NT2/D1 (cell line): ENCODE measurements at regions not wholly inside any gene's neighbourhood (a gene's known extent, or its start where the extent isn't known, plus 50 kb on each side); places are given as distances from the start of the nearest gene placed in this dataset.
"Not testable (repeated sequence)": the region's sequence is repeated elsewhere in the genome, so short reads cannot be mapped to it uniquely, and the experiment has no call there.

ENCODE experiments used
- DNase-seq: peaks from one replicate; pipeline ENCODE4 v3.0.0-alpha.2; 2011; ENCODE audit warnings: low read depth, low spot score
- H3K27me3 ChIP-seq: 2 replicates; pipeline ENCODE4 v1.6.0; 2011; ENCODE audit warnings: mild to moderate bottlenecking; ENCODE audit not compliant: insufficient read length, insufficient read depth
- H3K36me3 ChIP-seq: 2 replicates; pipeline ENCODE4 v1.6.1; 2011; ENCODE audit warnings: mild to moderate bottlenecking, low read length, mixed read lengths; ENCODE audit not compliant: insufficient read depth, insufficient read length
- H3K4me1 ChIP-seq: 2 replicates; pipeline ENCODE4 v1.5.1; 2011; ENCODE audit not compliant: insufficient read depth, insufficient read length
- H3K4me3 ChIP-seq: 2 replicates; pipeline ENCODE4 v1.5.1; 2011; ENCODE audit warnings: low read depth; ENCODE audit not compliant: insufficient read length
- H3K9ac ChIP-seq: 2 replicates; pipeline ENCODE4 v1.6.0; 2011; ENCODE audit warnings: low read depth; ENCODE audit not compliant: insufficient read length
- H3K9me3 ChIP-seq: 2 replicates; pipeline ENCODE4 v1.5.1; 2011; ENCODE audit warnings: mild to moderate bottlenecking, low read length; ENCODE audit not compliant: insufficient read depth
- SUZ12 ChIP-seq: IDR thresholded peaks from 2 replicates; pipeline ENCODE4 v1.6.1; 2011; ENCODE audit not compliant: insufficient read length, insufficient read depth; ENCODE audit errors: extremely low read depth
- YY1 ChIP-seq: IDR thresholded peaks from 2 replicates; pipeline ENCODE4 v1.6.1; 2011; ENCODE audit not compliant: insufficient read length, insufficient read depth
- ZNF274 ChIP-seq: IDR thresholded peaks from 2 replicates; pipeline ENCODE4 v1.6.1; 2011; ENCODE audit warnings: mild to moderate bottlenecking, low read depth, low read length

DNA sequence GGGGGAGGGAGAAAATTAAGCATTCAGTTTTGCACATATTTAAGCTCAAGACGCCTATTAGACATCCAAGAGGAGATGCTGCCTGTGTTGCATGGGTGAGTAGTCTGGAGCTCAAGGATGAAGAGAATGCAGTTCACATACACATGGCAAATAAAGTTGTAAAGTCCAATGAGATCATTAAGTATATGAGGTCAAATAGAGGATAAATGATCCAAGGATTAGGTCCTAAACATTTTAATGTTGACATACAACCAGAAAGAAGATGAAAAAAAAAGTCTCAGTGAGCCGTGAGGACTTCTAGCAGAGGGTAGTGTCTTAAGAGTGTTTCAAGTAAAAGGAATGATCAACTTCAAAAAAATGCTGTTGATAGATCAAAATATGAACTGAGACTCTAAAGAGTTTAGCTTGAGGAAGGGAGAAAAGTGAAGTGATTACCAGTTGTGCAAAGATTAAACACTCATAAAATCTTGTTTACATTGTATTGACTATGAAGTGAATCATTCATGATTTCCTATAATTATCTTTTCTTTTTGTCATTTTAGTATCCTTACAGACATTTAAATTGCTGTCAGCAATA is 251.8 kb downstream of the ZNF608 start:
- no peak for DNase-seq
- Histone ChIP-seq H3K27me3 (no peaks in the 10 kb centered on the region), H3K4me1 (no peaks in the 10 kb centered on the region), H3K9me3 (no peaks in the 10 kb centered on the region), H3K36me3 (no peaks in the 10 kb centered on the region), H3K9ac (no peak overlapping the region), H3K4me3 (no peak overlapping the region)
- TF ChIP-seq YY1 (no peak), ZNF274 (no peak), SUZ12 (no peak)

DNA sequence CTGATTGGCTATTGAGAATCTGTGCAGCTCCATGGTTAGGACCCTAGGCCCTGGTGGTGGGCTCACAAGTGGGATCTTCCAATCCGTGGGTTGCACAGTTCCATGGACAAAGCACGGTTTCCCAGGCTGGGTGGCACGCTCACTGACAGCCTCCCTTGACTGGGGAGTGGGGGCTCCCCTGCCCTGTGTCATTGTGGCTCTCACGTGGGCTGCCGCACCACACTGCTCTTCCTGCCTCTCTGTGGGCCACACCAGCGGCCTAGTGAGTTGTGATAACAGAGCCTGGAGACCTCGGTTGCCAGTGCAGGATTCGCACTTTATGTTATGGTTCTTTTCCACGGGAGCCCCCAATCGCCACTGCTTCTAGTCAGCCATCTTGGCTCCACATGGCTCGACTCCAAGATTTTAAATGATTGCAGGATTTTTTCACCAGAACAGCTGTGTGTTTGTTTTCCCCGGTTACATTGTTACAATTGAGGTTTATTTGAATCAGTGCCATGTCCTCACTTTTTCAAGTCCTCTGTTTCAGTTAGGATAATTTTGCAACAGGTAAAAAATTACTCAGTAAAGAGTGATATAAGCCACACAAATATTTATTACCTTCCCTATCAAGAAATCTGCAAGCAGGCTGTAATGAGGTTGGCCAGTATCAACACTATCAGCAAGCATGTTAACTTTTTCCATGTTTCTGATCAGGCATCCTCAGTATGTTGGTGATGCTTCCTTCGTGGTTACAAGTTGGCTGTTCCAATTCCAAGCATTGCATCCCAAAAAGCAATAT is 253.8 kb downstream of the ZNF608 start:
- Histone ChIP-seq H3K4me1 (no peaks in the 10 kb centered on the region), H3K4me3 (no peak overlapping the region), H3K36me3 (no peaks in the 10 kb centered on the region), H3K27me3 (no peaks in the 10 kb centered on the region), H3K9me3 (no peaks in the 10 kb centered on the region), H3K9ac (no peak overlapping the region)
- no peak for DNase-seq
- TF ChIP-seq ZNF274 (no peak), SUZ12 (no peak), YY1 (no peak)

DNA sequence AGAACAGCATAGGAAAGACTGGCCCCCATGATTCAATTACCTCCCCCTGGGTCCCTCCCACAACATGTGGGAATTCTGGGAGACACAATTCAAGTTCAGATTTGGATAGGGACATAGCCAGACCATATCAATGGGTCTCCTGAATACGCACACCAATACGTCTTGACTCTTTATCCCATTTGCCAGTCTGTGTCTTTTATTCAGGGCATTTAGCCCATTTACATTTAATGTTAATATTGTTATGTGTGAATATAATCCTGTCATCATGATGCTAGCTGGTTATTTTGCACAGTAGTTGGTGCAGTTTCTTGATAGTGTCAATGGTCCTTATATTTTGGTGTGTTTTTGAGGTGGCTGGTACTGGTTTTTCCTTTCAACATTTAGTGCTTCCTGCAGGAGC is 256.1 kb downstream of the ZNF608 start:
- not testable (repeated sequence) for H3K9me3 ChIP-seq, H3K4me3 ChIP-seq, H3K36me3 ChIP-seq, DNase-seq, H3K27me3 ChIP-seq, H3K9ac ChIP-seq, H3K4me1 ChIP-seq

DNA sequence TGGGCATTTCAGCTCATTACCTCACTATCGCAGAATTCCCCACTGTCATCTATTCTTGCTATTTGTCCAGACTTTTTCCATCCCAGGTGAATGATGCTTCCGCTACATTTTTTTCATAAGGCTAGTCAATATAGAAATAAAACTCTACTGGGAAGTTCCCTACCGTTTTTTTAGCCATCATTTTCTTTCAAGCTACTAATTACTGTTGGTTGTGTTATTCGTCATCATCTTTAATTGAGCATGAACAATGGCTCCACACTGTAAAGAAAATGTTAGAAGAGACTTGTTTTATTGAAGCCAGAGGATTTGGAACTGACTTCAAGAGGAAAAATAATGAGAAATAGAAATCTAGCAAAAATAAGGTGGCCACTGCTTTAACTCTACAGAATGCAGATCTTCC is 265.0 kb downstream of the ZNF608 start:
- Histone ChIP-seq H3K9me3 (no peaks in the 10 kb centered on the region), H3K36me3 (no peaks in the 10 kb centered on the region), H3K4me3 (no peak overlapping the region), H3K4me1 (no peaks in the 10 kb centered on the region), H3K9ac (no peak overlapping the region), H3K27me3 (no peaks in the 10 kb centered on the region)
- TF ChIP-seq SUZ12 (no peak), ZNF274 (no peak), YY1 (no peak)
- no peak for DNase-seq

DNA sequence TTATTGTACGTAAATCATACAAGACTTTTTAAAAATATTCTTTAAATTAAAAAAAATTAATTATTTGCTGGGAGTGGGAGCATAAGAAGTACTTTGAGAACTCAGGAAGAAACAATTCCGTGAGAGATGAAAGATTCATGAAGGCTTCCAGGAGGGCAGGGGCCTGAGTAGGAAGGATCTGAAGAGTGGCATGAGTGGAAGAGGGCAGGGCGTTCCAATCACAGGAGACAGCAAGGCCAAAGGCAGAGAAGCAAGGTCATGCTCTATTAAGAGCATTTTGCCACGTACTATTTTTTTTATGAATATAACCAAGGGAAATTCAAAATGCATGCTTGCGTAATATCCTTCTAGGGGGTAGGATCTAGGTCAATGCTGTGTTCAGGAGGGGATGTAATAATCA is 265.5 kb downstream of the ZNF608 start:
- TF ChIP-seq SUZ12: no peak
- no peak for TF ChIP-seq ZNF274
- TF ChIP-seq YY1: no peak

DNA sequence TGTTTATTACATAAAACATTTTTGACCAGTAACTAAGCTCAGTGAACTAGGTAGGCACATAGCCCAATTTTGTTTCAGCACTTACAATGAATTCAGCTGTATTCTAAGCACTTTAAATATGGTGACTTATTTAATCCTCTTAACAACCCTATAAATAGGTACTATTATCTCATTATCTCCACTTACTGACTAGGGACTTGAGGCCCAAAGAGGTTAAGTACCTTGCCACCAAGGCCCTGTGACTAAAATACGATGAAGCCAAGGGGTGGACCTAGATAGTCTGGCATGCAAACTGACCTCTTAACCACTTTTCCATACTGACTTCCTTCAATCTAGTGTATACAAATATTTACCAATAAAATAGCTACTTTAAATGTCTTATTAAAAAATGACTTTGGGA is 266.4 kb downstream of the ZNF608 start:
- H3K9me3 ChIP-seq: no peaks in the 10 kb centered on the region
- no peak overlapping the region for H3K9ac ChIP-seq
- no peak overlapping the region for H3K4me3 ChIP-seq
- no peaks in the 10 kb centered on the region for H3K27me3 ChIP-seq
- H3K4me1 ChIP-seq: no peaks in the 10 kb centered on the region
- H3K36me3 ChIP-seq: no peaks in the 10 kb centered on the region
- TF ChIP-seq YY1 (no peak), ZNF274 (no peak), SUZ12 (no peak)
- no peak for DNase-seq

More for the DNA sequence above, 265.5 kb downstream of the ZNF608 start:
- Histone ChIP-seq H3K36me3 (no peaks in the 10 kb centered on the region), H3K27me3 (no peaks in the 10 kb centered on the region), H3K4me1 (no peaks in the 10 kb centered on the region), H3K9me3 (no peaks in the 10 kb centered on the region), H3K4me3 (no peak overlapping the region), H3K9ac (no peak overlapping the region)
- DNase-seq: no peak

DNA sequence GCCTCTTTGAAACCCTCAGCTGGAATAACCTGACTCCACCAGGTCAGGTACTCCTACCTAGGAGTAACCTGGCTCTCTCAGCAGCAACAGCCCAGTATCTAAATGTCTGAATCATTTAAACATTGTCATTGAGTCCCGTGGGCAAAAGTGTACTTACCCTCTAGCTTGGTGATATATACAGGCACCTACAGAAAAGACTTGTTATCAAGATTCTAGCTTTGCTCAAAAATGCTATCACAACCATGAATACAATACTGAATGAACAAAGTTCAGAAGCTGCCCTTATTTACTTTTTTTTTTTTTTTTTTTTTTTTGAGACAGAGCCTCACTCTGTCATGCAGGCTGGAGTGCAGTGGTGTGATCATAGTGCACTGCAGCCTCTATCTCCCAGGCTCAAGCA is 268.2 kb downstream of the ZNF608 start:
- no peaks in the 10 kb centered on the region for H3K27me3 ChIP-seq
- no peaks in the 10 kb centered on the region for H3K36me3 ChIP-seq
- H3K9me3 ChIP-seq: no peaks in the 10 kb centered on the region
- no peak overlapping the region for H3K9ac ChIP-seq
- TF ChIP-seq ZNF274 (no peak), YY1 (no peak), SUZ12 (no peak)
- no peak overlapping the region for H3K4me3 ChIP-seq
- H3K4me1 ChIP-seq: no peaks in the 10 kb centered on the region
- no peak for DNase-seq
